Fibroblast of the aortic adventitia (primary cell): ENCODE measurements at regions not wholly inside any gene's neighbourhood (a gene's known extent, or its start where the extent isn't known, plus 50 kb on each side); places are given as distances from the start of the nearest gene placed in this dataset.

ENCODE experiments used
- DNase-seq: peaks from one replicate; pipeline ENCODE4 v3.0.0-alpha.2; 2010; ENCODE audit warnings: low read depth
- H3K4me3 ChIP-seq: 2 replicates; pipeline ENCODE4 v1.5.1; 2011; ENCODE audit warnings: low read depth, mild to moderate bottlenecking, control low read depth, low read length, moderate library complexity
- TF ChIP-seq, protein P1 (sequence below): IDR thresholded peaks from 2 replicates; pipeline ENCODE4 v1.5.1; 2011; ENCODE audit warnings: mild to moderate bottlenecking, low read length, control low read depth, inconsistent platforms; ENCODE audit not compliant: insufficient read depth

DNA sequence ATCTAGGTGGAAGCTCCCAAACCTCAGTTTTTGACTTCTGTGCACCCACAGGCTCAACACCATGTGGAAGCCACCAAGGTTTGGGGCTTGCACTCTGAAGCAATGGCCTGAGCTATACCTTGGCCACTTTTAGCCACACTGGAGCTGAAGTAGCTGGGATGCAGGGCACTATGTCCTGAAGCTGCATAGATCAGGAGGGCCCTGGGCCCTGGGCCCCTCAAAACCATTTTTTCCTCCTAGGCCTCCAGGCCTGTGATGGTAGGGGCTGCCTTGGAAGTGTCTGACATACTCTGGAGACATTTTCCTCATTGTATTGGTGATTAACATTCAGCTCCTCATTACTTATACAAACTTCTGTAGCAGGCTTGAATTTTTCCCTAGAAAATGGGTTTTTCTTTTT, 273.7 kb downstream of the FGF9 start:
- H3K4me3 ChIP-seq: no peak overlapping the region
- TF ChIP-seq, protein P1, sequence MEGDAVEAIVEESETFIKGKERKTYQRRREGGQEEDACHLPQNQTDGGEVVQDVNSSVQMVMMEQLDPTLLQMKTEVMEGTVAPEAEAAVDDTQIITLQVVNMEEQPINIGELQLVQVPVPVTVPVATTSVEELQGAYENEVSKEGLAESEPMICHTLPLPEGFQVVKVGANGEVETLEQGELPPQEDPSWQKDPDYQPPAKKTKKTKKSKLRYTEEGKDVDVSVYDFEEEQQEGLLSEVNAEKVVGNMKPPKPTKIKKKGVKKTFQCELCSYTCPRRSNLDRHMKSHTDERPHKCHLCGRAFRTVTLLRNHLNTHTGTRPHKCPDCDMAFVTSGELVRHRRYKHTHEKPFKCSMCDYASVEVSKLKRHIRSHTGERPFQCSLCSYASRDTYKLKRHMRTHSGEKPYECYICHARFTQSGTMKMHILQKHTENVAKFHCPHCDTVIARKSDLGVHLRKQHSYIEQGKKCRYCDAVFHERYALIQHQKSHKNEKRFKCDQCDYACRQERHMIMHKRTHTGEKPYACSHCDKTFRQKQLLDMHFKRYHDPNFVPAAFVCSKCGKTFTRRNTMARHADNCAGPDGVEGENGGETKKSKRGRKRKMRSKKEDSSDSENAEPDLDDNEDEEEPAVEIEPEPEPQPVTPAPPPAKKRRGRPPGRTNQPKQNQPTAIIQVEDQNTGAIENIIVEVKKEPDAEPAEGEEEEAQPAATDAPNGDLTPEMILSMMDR: no peak
- DNase-seq: no peak

GRCh38 chr13:21945195-21945594, 274.3 kb downstream of the FGF9 start:
- DNase-seq: no peak
- TF ChIP-seq, protein P1: no peak
- H3K4me3 ChIP-seq: no peak overlapping the region

DNA sequence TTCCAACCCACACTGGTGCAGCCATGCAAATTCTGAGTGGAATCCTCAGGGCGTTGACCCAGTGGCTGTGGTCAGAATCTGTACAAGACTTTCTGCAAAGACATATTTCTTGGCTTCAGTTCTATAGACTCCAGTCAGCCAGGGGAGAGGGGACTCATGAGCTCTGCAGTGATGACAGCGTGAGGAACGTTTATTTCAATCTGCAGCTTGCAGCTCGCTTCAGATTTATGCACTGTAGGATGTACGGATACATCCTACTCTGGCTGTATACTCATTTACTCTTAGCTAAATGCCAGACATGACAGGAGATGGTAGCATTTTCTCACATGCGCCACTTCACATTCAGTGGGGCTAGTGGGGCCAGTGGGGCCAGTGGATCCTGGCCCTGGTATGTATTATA, 276.1 kb downstream of the FGF9 start:
- DNase-seq: no peak
- TF ChIP-seq, protein P1: no peak
- H3K4me3 ChIP-seq: no peak overlapping the region

DNA sequence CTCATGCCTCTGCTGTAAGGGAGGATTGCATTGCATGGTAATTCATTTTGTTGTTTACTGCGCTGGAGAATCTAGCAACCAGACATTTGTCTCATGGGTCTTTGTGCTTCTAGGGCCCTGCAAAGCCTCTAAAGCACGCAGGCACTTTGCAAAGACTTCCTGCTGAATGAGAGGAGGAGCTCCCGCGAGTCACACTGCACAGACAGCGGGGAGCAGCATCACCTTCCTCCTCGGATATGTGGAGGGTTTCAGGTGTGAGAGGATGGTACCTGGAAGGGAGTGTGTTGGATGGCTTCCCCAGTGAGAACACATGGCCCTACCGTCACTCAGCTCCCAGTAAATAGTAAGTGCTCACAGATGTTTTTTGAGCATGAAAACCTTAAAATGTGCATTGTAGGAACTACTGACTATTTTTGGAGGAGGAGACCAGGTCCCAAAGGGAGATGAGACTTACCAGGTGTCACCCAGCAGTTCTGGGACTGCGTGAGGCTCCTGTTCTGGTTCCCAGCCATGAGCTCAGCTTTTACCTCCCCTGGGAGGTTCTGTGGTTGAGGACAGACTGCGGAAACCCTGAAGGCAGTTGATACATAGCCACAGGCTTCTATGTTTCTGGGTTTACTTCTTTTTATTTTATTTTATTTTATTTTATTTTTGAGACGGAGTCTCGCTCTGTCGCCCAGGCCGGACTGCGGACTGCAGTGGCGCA, 278.0 kb downstream of the FGF9 start:
- TF ChIP-seq, protein P1: no peak
- H3K4me3 ChIP-seq: no peak overlapping the region
- DNase-seq: no peak

DNA sequence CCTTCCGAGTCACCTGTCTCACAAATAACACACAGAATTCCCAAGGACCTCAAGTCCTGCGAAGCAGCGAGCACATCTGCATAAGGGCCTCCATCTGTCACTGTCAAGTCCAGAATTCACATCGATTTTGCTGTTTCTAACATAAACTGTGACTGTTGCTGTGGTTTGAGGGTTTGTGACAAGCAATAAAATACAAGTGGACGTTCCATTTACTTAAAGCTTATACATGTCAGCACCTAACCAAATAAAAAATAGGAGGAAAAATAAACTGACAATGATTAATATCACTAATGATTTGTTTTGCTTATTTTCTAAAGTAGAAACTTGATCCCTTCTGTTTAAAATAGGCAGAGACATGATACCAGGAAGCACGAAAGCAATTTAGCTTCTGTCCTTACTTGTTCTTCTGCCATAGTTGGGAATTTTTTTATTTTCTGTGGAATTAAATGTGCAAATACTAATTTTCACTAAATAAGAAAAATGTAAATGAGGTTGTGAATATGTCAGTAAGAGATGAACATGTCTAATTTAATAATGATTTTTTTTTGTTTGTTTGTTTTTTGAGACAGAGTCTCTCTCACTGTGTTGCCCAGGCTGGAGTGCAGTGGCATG, 279.1 kb downstream of the FGF9 start:
- TF ChIP-seq, protein P1: no peak
- no peak overlapping the region for H3K4me3 ChIP-seq
- no peak for DNase-seq

DNA sequence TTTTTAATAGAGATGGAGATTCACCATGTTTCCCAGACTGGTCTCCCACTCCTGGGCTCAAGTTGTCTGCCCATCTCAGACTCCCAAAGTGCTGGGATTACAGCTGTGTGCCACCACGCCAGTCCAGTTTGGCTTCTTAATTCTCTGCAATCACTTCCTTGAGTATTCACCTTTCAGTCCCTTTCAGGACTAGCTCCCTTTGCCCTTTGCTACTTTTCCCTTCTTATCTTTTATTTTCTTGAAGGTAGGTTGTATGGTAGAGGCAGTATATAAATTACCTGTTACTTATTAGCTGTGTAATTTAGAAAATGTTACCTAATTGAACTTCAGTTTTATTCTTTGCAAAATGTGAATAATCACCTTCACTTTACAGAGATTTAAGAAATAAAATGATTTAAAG, 285.8 kb downstream of the FGF9 start:
- TF ChIP-seq, protein P1: no peak
- no peak for DNase-seq
- no peak overlapping the region for H3K4me3 ChIP-seq
